ENCODE measurements at regions not wholly inside any gene's neighbourhood (a gene's known extent, or its start where the extent isn't known, plus 50 kb on each side); places are given as distances from the start of the nearest gene placed in this dataset.

GRCh38 chr9:86511614-86512360 lies 157.6 kb upstream of the TUT7 start (continued):
- TF ChIP-seq TIGD3 (CRISPR knock-in tag; IDR thresholded peaks at IDR 0.05; ENCODE audit: borderline replicate concordance): no peak
- TF ChIP-seq CEBPZ (IDR thresholded peaks at IDR 0.05; ENCODE audit: low read length): no peak
- no peak for TF ChIP-seq ZNF557 (CRISPR knock-in tag; IDR thresholded peaks at IDR 0.05)
- TF ChIP-seq ZNF335 (CRISPR knock-in tag; IDR thresholded peaks at IDR 0.05): no peak
- no peak for TF ChIP-seq RNF219 (CRISPR knock-in tag; IDR thresholded peaks at IDR 0.05)
- TF ChIP-seq ZNF326 (CRISPR knock-in tag; IDR thresholded peaks at IDR 0.05; ENCODE audit: borderline replicate concordance): no peak
- no peak for TF ChIP-seq DR1 (CRISPR knock-in tag; IDR thresholded peaks at IDR 0.05)
- no peak for TF ChIP-seq WIZ (CRISPR knock-in tag; IDR thresholded peaks at IDR 0.05)
- no peak for TF ChIP-seq KAT2B (IDR thresholded peaks at IDR 0.05; ENCODE audit: borderline replicate concordance, low read depth, low read length)

All from HepG2 (cell line).